Large intestine (tissue), 3 donors: ENCODE measurements at regions not wholly inside any gene's neighbourhood (a gene's known extent, or its start where the extent isn't known, plus 50 kb on each side); places are given as distances from the start of the nearest gene placed in this dataset.

Experiments used
- DNase-seq, 2 donors: peaks; one replicate each; pipeline versions ENCODE4 v3.0.0 to v3.0.0-alpha.2; 2013
- H3K27ac ChIP-seq: one replicate; pipeline ENCODE4 v1.5.1; 2013; ENCODE audit warnings: low read length
- H3K27me3 ChIP-seq: 2 replicates; pipeline ENCODE4 v1.6.1; 2013; ENCODE audit warnings: low read length; ENCODE audit not compliant: control insufficient read depth, insufficient read depth
- H3K36me3 ChIP-seq: 2 replicates; pipeline ENCODE4 v1.6.1; 2013; ENCODE audit warnings: low read length; ENCODE audit not compliant: control insufficient read depth, insufficient read depth
- H3K4me1 ChIP-seq: one replicate; pipeline ENCODE4 v1.6.1; 2013; ENCODE audit warnings: low read length; ENCODE audit not compliant: control insufficient read depth, insufficient read depth
- H3K4me3 ChIP-seq: one replicate; pipeline ENCODE4 v1.5.1; 2013; ENCODE audit warnings: low read length
- H3K9me3 ChIP-seq: one replicate; pipeline ENCODE4 v1.6.1; 2013; ENCODE audit warnings: mild to moderate bottlenecking, low read depth, low read length, moderate library complexity; ENCODE audit not compliant: control insufficient read depth
- WGBS: methylation state at CpG from one replicate; pipeline ENCODE4 v1.1.5; 2013; ENCODE audit warnings: low lambda C conversion rate; ENCODE audit not compliant: insufficient coverage; 5-methylcytosine and 5-hydroxymethylcytosine counted together

GRCh38 chr7:17512181-17512675 is 213.8 kb downstream of the AHR start:
- Histone ChIP-seq H3K36me3 (no peaks in the 10 kb centered on the region), H3K27me3 (no peaks in the 10 kb centered on the region), H3K4me1 (peaks cover 8% of the 10 kb centered on the region), H3K9me3 (no peaks in the 10 kb centered on the region), H3K27ac (no peak overlapping the region), H3K4me3 (no peak overlapping the region)
- WGBS = 40% methylated on average over 1 of the region's 2 CpGs
- DNase-seq = no peak

- Histone ChIP-seq H3K9me3 (no peaks in the 10 kb centered on the region), H3K36me3 (no peaks in the 10 kb centered on the region), H3K27ac (no peak overlapping the region), H3K27me3 (no peaks in the 10 kb centered on the region), H3K4me3 (no peak overlapping the region), H3K4me1 (no peaks in the 10 kb centered on the region)
- DNase-seq = no peak
- WGBS = no CpG with 5 or more reads among the region's 1 CpG
These were observed 218.3 kb downstream of the AHR start for GRCh38 chr7:17516771-17517170.

GRCh38 chr7:17520941-17521340 is 222.5 kb downstream of the AHR start:
- Histone ChIP-seq H3K36me3 (no peaks in the 10 kb centered on the region), H3K27ac (no peak overlapping the region), H3K4me3 (no peak overlapping the region), H3K4me1 (peaks cover 14% of the 10 kb centered on the region), H3K27me3 (no peaks in the 10 kb centered on the region), H3K9me3 (no peaks in the 10 kb centered on the region)
- DNase-seq = no peak
- no CpG with 5 or more reads among the region's 1 CpG for WGBS

- Histone ChIP-seq H3K27ac (no peak overlapping the region), H3K9me3 (no peaks in the 10 kb centered on the region), H3K27me3 (no peaks in the 10 kb centered on the region), H3K4me1 (peaks cover 14% of the 10 kb centered on the region), H3K36me3 (no peaks in the 10 kb centered on the region), H3K4me3 (no peak overlapping the region)
- WGBS = no CpG with 5 or more reads among the region's 2 CpGs
- DNase-seq = no peak
These were observed 223.0 kb downstream of the AHR start for GRCh38 chr7:17521437-17521836.

GRCh38 chr7:17523813-17524739 is 225.6 kb downstream of the AHR start:
- Histone ChIP-seq H3K27me3 (no peaks in the 10 kb centered on the region), H3K4me1 (peaks cover 14% of the 10 kb centered on the region), H3K36me3 (no peaks in the 10 kb centered on the region), H3K27ac (peak overlapping the region; percentile 30), H3K9me3 (no peaks in the 10 kb centered on the region), H3K4me3 (no peak overlapping the region)
- DNase-seq = peak in 1 of 2 donors; percentile 61
- WGBS = no CpG with 5 or more reads among the region's 7 CpGs

GRCh38 chr7:17524746-17525145 is 226.3 kb downstream of the AHR start:
- peak overlapping the region; percentile 30 for H3K27ac ChIP-seq
- no peaks in the 10 kb centered on the region for H3K27me3 ChIP-seq
- no peak overlapping the region for H3K4me3 ChIP-seq
- H3K36me3 ChIP-seq = no peaks in the 10 kb centered on the region
- DNase-seq = no peak
- 38% methylated on average over 2 of the region's 3 CpGs for WGBS
- no peaks in the 10 kb centered on the region for H3K9me3 ChIP-seq
- H3K4me1 ChIP-seq = peaks cover 14% of the 10 kb centered on the region

GRCh38 chr7:17526621-17527020 is 228.2 kb downstream of the AHR start:
- Histone ChIP-seq H3K9me3 (no peaks in the 10 kb centered on the region), H3K4me1 (peaks cover 14% of the 10 kb centered on the region), H3K27me3 (no peaks in the 10 kb centered on the region), H3K36me3 (no peaks in the 10 kb centered on the region), H3K27ac (no peak overlapping the region), H3K4me3 (no peak overlapping the region)
- DNase-seq = no peak

- H3K36me3 ChIP-seq = no peaks in the 10 kb centered on the region
- DNase-seq = no peak
- no peaks in the 10 kb centered on the region for H3K27me3 ChIP-seq
- H3K4me3 ChIP-seq = no peak overlapping the region
- no peaks in the 10 kb centered on the region for H3K9me3 ChIP-seq
- peaks cover 11% of the 10 kb centered on the region for H3K4me1 ChIP-seq
- no peak overlapping the region for H3K27ac ChIP-seq
These were observed 230.2 kb downstream of the AHR start for GRCh38 chr7:17528636-17529035.

- no peak overlapping the region for H3K4me3 ChIP-seq
- no CpG with 5 or more reads among the region's 2 CpGs for WGBS
- no peaks in the 10 kb centered on the region for H3K4me1 ChIP-seq
- H3K9me3 ChIP-seq = no peaks in the 10 kb centered on the region
- H3K27ac ChIP-seq = no peak overlapping the region
- H3K36me3 ChIP-seq = no peaks in the 10 kb centered on the region
- no peaks in the 10 kb centered on the region for H3K27me3 ChIP-seq
- DNase-seq = no peak
These were observed 231.8 kb downstream of the AHR start for GRCh38 chr7:17530244-17530643.

GRCh38 chr7:17530741-17531421 is 232.4 kb downstream of the AHR start:
- H3K36me3 ChIP-seq = no peaks in the 10 kb centered on the region
- 49% methylated on average over 4 of the region's 5 CpGs for WGBS
- H3K27ac ChIP-seq = no peak overlapping the region

More at GRCh38 chr7:17530741-17531421, 232.4 kb downstream of the AHR start:
- Histone ChIP-seq H3K4me3 (no peak overlapping the region), H3K4me1 (no peaks in the 10 kb centered on the region), H3K9me3 (no peaks in the 10 kb centered on the region), H3K27me3 (no peaks in the 10 kb centered on the region)
- DNase-seq = no peak
